GM18511 (cell line): ENCODE measurements at regions not wholly inside any gene's neighbourhood (a gene's known extent, or its start where the extent isn't known, plus 50 kb on each side); places are given as distances from the start of the nearest gene placed in this dataset.

Experiments used
- ATAC-seq: cut with Tn5 transposase; IDR thresholded peaks from one replicate; pipeline ENCODE4 v1.9.1; 2021; ENCODE audit warnings: mild to moderate bottlenecking, moderate library complexity; ENCODE audit not compliant: unreplicated experiment

- ATAC-seq = peak; percentile 76
Measured at GRCh38 chr10:8369666-8370065, 315.2 kb downstream of the GATA3 start.

GRCh38 chr10:8374334-8374733 is 319.8 kb downstream of the GATA3 start:
- no peak for ATAC-seq

DNA sequence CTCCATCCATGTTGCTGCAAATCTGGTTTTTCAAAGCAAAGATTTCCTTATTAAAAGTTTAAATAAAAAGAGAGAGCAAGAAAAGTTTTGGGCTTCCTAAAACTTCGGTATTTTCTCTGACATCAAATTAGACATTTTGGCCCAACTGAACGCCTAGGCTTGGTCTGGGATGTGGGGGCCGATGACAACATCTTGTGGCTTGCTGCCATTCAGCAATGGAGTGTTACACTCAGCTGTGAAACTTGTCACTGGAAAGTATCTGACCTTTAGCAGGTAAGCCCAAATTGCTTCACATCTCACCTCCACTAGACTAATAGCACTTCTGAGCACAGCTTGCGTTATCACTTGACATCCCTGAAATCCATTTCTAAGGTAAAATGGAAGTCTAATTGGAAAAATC is 320.6 kb downstream of the GATA3 start:
- no peak for ATAC-seq

- ATAC-seq = no peak
Measured at GRCh38 chr10:8378198-8378983, 323.9 kb downstream of the GATA3 start.

- ATAC-seq = no peak
Measured at GRCh38 chr10:8379906-8380832, 325.7 kb downstream of the GATA3 start.

- no peak for ATAC-seq
Measured at GRCh38 chr10:8380833-8381496, 326.5 kb downstream of the GATA3 start.

GRCh38 chr10:8386781-8387180 is 332.3 kb downstream of the GATA3 start:
- no peak for ATAC-seq

- ATAC-seq = no peak
Measured at GRCh38 chr10:8389630-8390029, 335.1 kb downstream of the GATA3 start.

- no peak for ATAC-seq
Measured at GRCh38 chr10:8392216-8392615, 337.7 kb downstream of the GATA3 start.

GRCh38 chr10:8393531-8393930 is 339.0 kb downstream of the GATA3 start:
- ATAC-seq = no peak

- no peak for ATAC-seq
Measured at GRCh38 chr10:8396675-8397074, 342.2 kb downstream of the GATA3 start.

DNA sequence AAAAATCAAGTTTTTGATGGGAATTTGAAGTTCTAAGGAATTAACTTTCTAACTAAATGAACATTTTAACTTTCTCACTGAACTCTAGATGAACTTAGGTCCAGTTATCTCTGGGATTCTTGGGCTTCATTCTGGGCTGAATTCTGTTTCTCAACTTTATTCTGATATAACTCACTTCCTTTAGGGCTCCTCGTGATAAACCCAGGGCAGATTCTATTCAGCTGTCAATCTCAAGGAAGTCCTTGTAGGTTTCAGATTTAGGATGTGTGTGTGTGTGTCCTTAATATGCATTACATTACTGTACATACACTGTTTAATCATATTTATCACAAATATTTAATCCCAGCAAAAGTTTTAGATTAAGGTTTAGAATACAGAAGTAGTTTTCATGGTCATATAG is 344.3 kb downstream of the GATA3 start:
- ATAC-seq = no peak

DNA sequence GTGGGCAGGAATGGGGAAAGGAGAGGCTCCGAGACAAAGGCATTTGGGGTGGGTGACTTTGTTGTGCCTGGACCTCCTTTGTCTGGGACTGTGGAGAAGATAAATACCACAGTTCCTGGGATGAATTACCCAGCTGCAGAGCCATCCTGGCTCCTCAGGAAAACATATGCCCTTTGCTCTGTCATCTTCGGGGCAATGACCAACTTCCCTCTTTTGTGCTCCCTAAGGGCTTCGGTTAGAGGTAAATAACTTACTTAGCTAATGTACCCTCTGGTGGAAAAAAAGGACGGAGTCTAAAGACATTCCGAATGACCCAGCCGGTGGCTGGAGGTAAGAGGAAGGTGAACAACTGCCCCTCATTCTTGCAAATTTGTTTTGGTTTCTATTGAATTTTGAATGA is 345.7 kb downstream of the GATA3 start:
- ATAC-seq = no peak

DNA sequence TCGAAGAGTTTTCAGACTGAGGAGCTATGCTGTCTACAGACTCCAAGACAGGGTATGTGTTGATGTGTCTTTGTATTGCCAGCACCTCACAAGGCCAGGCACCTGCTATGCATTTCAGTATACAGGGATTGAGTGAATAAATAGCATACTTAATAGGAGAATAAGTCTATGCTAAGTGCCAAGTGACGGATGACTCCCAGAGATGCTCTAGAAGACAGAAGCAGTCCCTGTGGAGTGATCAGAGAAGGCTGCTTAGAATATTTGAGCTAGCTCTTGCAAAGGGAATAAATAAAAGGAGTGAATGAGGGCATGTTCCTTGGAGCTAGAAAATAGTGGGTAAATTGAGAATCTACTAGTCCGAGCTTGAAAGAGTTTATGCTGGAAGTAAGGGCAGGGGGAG is 346.4 kb downstream of the GATA3 start:
- ATAC-seq = no peak

- no peak for ATAC-seq
Measured at GRCh38 chr10:8401531-8401930, 347.0 kb downstream of the GATA3 start.

GRCh38 chr10:8402576-8402975 is 348.1 kb downstream of the GATA3 start:
- ATAC-seq = no peak

DNA sequence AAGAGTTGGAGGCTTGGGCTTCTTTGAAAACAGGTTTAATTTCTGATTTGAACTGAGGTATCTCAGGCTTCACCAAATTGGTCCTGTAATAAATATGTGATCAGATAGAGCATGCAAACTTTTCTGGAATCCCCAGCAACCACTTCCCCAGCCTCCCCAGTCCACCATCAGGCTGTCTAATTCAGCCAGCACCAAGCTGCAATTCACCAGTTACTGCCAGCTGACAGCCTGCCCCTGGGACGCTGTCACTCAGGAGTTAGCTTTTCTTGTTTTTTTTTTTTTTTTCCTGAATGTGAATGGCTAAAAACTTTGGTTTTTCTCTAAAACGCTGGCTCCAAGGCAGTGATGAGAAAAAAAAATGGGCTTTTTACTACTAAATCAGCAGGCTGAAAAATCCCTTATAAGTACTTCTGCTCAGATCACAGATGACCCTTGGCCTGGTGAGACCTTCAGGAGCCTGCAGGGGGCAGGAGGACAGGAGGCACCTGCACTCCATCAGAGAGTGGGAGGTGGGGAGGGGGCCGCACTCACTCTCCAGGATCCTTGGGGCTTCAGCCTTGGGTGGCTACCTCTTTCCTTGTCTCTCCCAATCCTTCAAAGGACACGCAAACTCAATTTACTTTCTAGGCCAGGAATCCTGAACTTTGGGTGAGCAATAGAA is 349.4 kb downstream of the GATA3 start:
- no peak for ATAC-seq

DNA sequence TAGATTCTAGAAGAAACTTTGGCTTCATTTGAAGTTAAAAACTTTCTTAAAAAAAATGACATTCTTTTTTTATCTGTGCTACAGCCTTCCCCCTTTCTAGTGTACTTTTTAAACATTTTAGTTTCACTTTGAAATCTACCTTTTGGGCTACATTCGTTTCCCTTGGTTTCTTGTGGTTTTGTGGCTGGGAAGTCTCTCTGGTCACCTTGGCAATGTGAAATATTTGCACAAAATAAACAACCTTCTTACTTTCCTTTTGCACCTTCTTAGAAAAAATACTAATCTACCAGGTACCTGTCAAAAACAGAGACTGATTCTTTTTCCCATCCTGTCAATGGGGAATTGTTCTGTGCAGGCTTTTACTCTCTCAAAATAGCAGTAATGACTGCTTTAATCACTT is 350.2 kb downstream of the GATA3 start:
- peak; percentile 83 for ATAC-seq

- ATAC-seq = no peak
Measured at GRCh38 chr10:8405596-8405995, 351.1 kb downstream of the GATA3 start.

- no peak for ATAC-seq
Measured at GRCh38 chr10:8407501-8408021, 353.1 kb downstream of the GATA3 start.

DNA sequence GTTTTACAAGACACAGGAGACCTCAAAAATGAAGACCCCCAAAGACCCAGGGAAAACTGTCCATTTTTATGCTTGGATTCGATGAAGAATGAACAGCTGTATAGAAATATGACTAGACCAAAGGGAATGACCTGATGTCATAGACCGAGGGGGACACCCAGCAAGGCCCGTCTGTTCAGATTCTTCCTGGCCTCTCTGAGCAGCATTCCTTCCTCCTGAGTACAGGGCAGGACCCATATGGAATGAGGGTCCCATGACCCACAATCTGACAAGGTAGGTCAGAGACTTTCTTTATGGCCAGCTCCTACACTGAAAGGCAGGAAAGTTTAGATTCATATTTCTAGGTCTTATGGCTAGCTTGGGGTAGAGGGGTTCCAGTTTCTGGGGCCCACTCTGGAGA is 356.0 kb downstream of the GATA3 start:
- ATAC-seq = no peak
